ENCODE measurements at regions not wholly inside any gene's neighbourhood (a gene's known extent, or its start where the extent isn't known, plus 50 kb on each side); places are given as distances from the start of the nearest gene placed in this dataset.
A peak's percentile ranks its signal among the peaks of the same experiment; 100 is the strongest.
"Not testable (repeated sequence)": the region's sequence is repeated elsewhere in the genome, so short reads cannot be mapped to it uniquely, and the experiment has no call there.

GRCh38 chr3:99319450-99319849, 318.9 kb upstream of the COL8A1 start:
- Histone ChIP-seq H3K4me3 (ENCODE audit: low read depth, low read length) (no peak overlapping the region), H3K4me1 (ENCODE audit: control insufficient read depth, insufficient read depth, low read length) (no peaks in the 10 kb centered on the region), H3K9ac (ENCODE audit: low read depth, low read length) (no peak overlapping the region), H3K9me3 (ENCODE audit: control insufficient read depth, insufficient read depth, low read length) (no peaks in the 10 kb centered on the region), H3K27ac (ENCODE audit: low read depth, low read length) (no peak overlapping the region), H3K36me3 (ENCODE audit: control insufficient read depth, insufficient read depth, low read length) (no peaks in the 10 kb centered on the region), H3K27me3 (ENCODE audit: control insufficient read depth, insufficient read depth, low read length) (no peaks in the 10 kb centered on the region)

GRCh38 chr3:99317201-99317600, 321.2 kb upstream of the COL8A1 start:
- Histone ChIP-seq H3K27ac (ENCODE audit: low read depth, low read length) (no peak overlapping the region), H3K27me3 (ENCODE audit: control insufficient read depth, insufficient read depth, low read length) (no peaks in the 10 kb centered on the region), H3K36me3 (ENCODE audit: control insufficient read depth, insufficient read depth, low read length) (no peaks in the 10 kb centered on the region), H3K4me1 (ENCODE audit: control insufficient read depth, insufficient read depth, low read length) (no peaks in the 10 kb centered on the region), H3K9me3 (ENCODE audit: control insufficient read depth, insufficient read depth, low read length) (no peaks in the 10 kb centered on the region), H3K9ac (ENCODE audit: low read depth, low read length) (no peak overlapping the region), H3K4me3 (ENCODE audit: low read depth, low read length) (no peak overlapping the region)

- Histone ChIP-seq H3K36me3 (ENCODE audit: control insufficient read depth, insufficient read depth, low read length) (no peaks in the 10 kb centered on the region), H3K9ac (ENCODE audit: low read depth, low read length) (no peak overlapping the region), H3K9me3 (ENCODE audit: control insufficient read depth, insufficient read depth, low read length) (no peaks in the 10 kb centered on the region), H3K27ac (ENCODE audit: low read depth, low read length) (no peak overlapping the region), H3K4me1 (ENCODE audit: control insufficient read depth, insufficient read depth, low read length) (no peaks in the 10 kb centered on the region), H3K4me3 (ENCODE audit: low read depth, low read length) (no peak overlapping the region), H3K27me3 (ENCODE audit: control insufficient read depth, insufficient read depth, low read length) (no peaks in the 10 kb centered on the region)
Measured at GRCh38 chr3:99315896-99316295, 322.5 kb upstream of the COL8A1 start.

GRCh38 chr3:99313485-99313884, 324.9 kb upstream of the COL8A1 start:
- Histone ChIP-seq H3K4me1 (ENCODE audit: control insufficient read depth, insufficient read depth, low read length) (no peaks in the 10 kb centered on the region), H3K9ac (ENCODE audit: low read depth, low read length) (no peak overlapping the region), H3K36me3 (ENCODE audit: control insufficient read depth, insufficient read depth, low read length) (no peaks in the 10 kb centered on the region), H3K9me3 (ENCODE audit: control insufficient read depth, insufficient read depth, low read length) (no peaks in the 10 kb centered on the region), H3K27ac (ENCODE audit: low read depth, low read length) (no peak overlapping the region), H3K27me3 (ENCODE audit: control insufficient read depth, insufficient read depth, low read length) (no peaks in the 10 kb centered on the region), H3K4me3 (ENCODE audit: low read depth, low read length) (no peak overlapping the region)

- Histone ChIP-seq H3K9me3 (ENCODE audit: control insufficient read depth, insufficient read depth, low read length) (no peaks in the 10 kb centered on the region), H3K27me3 (ENCODE audit: control insufficient read depth, insufficient read depth, low read length) (no peaks in the 10 kb centered on the region), H3K4me3 (ENCODE audit: low read depth, low read length) (no peak overlapping the region), H3K27ac (ENCODE audit: low read depth, low read length) (no peak overlapping the region), H3K9ac (ENCODE audit: low read depth, low read length) (no peak overlapping the region), H3K4me1 (ENCODE audit: control insufficient read depth, insufficient read depth, low read length) (peaks cover 12% of the 10 kb centered on the region), H3K36me3 (ENCODE audit: control insufficient read depth, insufficient read depth, low read length) (no peaks in the 10 kb centered on the region)
Measured at GRCh38 chr3:99298661-99299060, 339.7 kb upstream of the COL8A1 start.

- Histone ChIP-seq H3K4me3 (ENCODE audit: low read depth, low read length) (no peak overlapping the region), H3K9me3 (ENCODE audit: control insufficient read depth, insufficient read depth, low read length) (no peaks in the 10 kb centered on the region), H3K36me3 (ENCODE audit: control insufficient read depth, insufficient read depth, low read length) (no peaks in the 10 kb centered on the region), H3K9ac (ENCODE audit: low read depth, low read length) (no peak overlapping the region), H3K4me1 (ENCODE audit: control insufficient read depth, insufficient read depth, low read length) (peaks cover 12% of the 10 kb centered on the region), H3K27me3 (ENCODE audit: control insufficient read depth, insufficient read depth, low read length) (no peaks in the 10 kb centered on the region), H3K27ac (ENCODE audit: low read depth, low read length) (no peak overlapping the region)
Measured at GRCh38 chr3:99295836-99296235, 342.6 kb upstream of the COL8A1 start.

GRCh38 chr3:99294092-99294491, 344.3 kb upstream of the COL8A1 start:
- not testable (repeated sequence) for H3K27me3 ChIP-seq (ENCODE audit: control insufficient read depth, insufficient read depth, low read length); H3K9me3 ChIP-seq (ENCODE audit: control insufficient read depth, insufficient read depth, low read length); H3K36me3 ChIP-seq (ENCODE audit: control insufficient read depth, insufficient read depth, low read length)
- Histone ChIP-seq H3K4me3 (ENCODE audit: low read depth, low read length) (peak overlapping the region; percentile 48), H3K9ac (ENCODE audit: low read depth, low read length) (peak overlapping the region; percentile 26; the same call in 1 of the 2 replicates), H3K4me1 (ENCODE audit: control insufficient read depth, insufficient read depth, low read length) (peaks cover 12% of the 10 kb centered on the region), H3K27ac (ENCODE audit: low read depth, low read length) (peak overlapping the region; percentile 54)

- Histone ChIP-seq H3K27ac (ENCODE audit: low read depth, low read length) (no peak overlapping the region), H3K4me1 (ENCODE audit: control insufficient read depth, insufficient read depth, low read length) (no peaks in the 10 kb centered on the region), H3K9ac (ENCODE audit: low read depth, low read length) (no peak overlapping the region), H3K27me3 (ENCODE audit: control insufficient read depth, insufficient read depth, low read length) (no peaks in the 10 kb centered on the region), H3K36me3 (ENCODE audit: control insufficient read depth, insufficient read depth, low read length) (no peaks in the 10 kb centered on the region), H3K4me3 (ENCODE audit: low read depth, low read length) (no peak overlapping the region), H3K9me3 (ENCODE audit: control insufficient read depth, insufficient read depth, low read length) (no peaks in the 10 kb centered on the region)
Measured at GRCh38 chr3:99287876-99288275, 350.5 kb upstream of the COL8A1 start.

- Histone ChIP-seq H3K27ac (ENCODE audit: low read depth, low read length) (no peak overlapping the region), H3K27me3 (ENCODE audit: control insufficient read depth, insufficient read depth, low read length) (no peaks in the 10 kb centered on the region), H3K4me1 (ENCODE audit: control insufficient read depth, insufficient read depth, low read length) (no peaks in the 10 kb centered on the region), H3K9me3 (ENCODE audit: control insufficient read depth, insufficient read depth, low read length) (no peaks in the 10 kb centered on the region), H3K9ac (ENCODE audit: low read depth, low read length) (no peak overlapping the region), H3K36me3 (ENCODE audit: control insufficient read depth, insufficient read depth, low read length) (no peaks in the 10 kb centered on the region), H3K4me3 (ENCODE audit: low read depth, low read length) (no peak overlapping the region)
Measured at GRCh38 chr3:99286266-99286845, 352.0 kb upstream of the COL8A1 start.

- Histone ChIP-seq H3K36me3 (ENCODE audit: control insufficient read depth, insufficient read depth, low read length) (no peaks in the 10 kb centered on the region), H3K4me3 (ENCODE audit: low read depth, low read length) (no peak overlapping the region), H3K4me1 (ENCODE audit: control insufficient read depth, insufficient read depth, low read length) (no peaks in the 10 kb centered on the region), H3K9ac (ENCODE audit: low read depth, low read length) (no peak overlapping the region), H3K27me3 (ENCODE audit: control insufficient read depth, insufficient read depth, low read length) (no peaks in the 10 kb centered on the region), H3K27ac (ENCODE audit: low read depth, low read length) (no peak overlapping the region), H3K9me3 (ENCODE audit: control insufficient read depth, insufficient read depth, low read length) (no peaks in the 10 kb centered on the region)
Measured at GRCh38 chr3:99269606-99270351, 368.3 kb upstream of the DCBLD2 start.

- H3K9ac ChIP-seq (ENCODE audit: low read depth, low read length): no peak overlapping the region
- peaks cover 6% of the 10 kb centered on the region; the same call in 1 of the 2 replicates for H3K9me3 ChIP-seq (ENCODE audit: control insufficient read depth, insufficient read depth, low read length)
- no peaks in the 10 kb centered on the region for H3K27me3 ChIP-seq (ENCODE audit: control insufficient read depth, insufficient read depth, low read length)
- no peak overlapping the region for H3K4me3 ChIP-seq (ENCODE audit: low read depth, low read length)
- peaks cover 4% of the 10 kb centered on the region for H3K4me1 ChIP-seq (ENCODE audit: control insufficient read depth, insufficient read depth, low read length)
- H3K36me3 ChIP-seq (ENCODE audit: control insufficient read depth, insufficient read depth, low read length): no peaks in the 10 kb centered on the region
- no peak overlapping the region for H3K27ac ChIP-seq (ENCODE audit: low read depth, low read length)
Measured at GRCh38 chr3:99256788-99257187, 355.3 kb upstream of the DCBLD2 start.

Data from HUES48 (cell line).